BLaER1 treated with 17β-estradiol and CSF1 and Interleukin-3, amounts not matched to agents 10 nM and 100 nM (cell line): ENCODE measurements at regions not wholly inside any gene's neighbourhood (a gene's known extent, or its start where the extent isn't known, plus 50 kb on each side); places are given as distances from the start of the nearest gene placed in this dataset.
A peak's percentile ranks its signal among the peaks of the same experiment; 100 is the strongest.

ENCODE experiments used
- H3K27ac ChIP-seq, 11 experiments: shearing (Covaris generic); formaldehyde crosslinking; 2 replicates each; pipeline ENCODE4 v1.8.1; 2022
- H3K27me3 ChIP-seq, 11 experiments: shearing (Covaris generic); formaldehyde crosslinking; 2 replicates each; pipeline ENCODE4 v1.8.1; 2022
- H3K36me3 ChIP-seq, 11 experiments: shearing (Covaris generic); formaldehyde crosslinking; 2 replicates each; pipeline ENCODE4 v1.8.1; 2022
- H3K4me1 ChIP-seq, 10 experiments: shearing (Covaris generic); formaldehyde crosslinking; 2 replicates each; pipeline ENCODE4 v1.8.1; 2022
- H3K4me2 ChIP-seq, 11 experiments: shearing (Covaris generic); formaldehyde crosslinking; 2 replicates each; pipeline ENCODE4 v1.8.1; 2022
- H3K4me3 ChIP-seq, 10 experiments: shearing (Covaris generic); formaldehyde crosslinking; 2 replicates each; pipeline ENCODE4 v1.8.1; 2022
- H3K9ac ChIP-seq, 11 experiments: shearing (Covaris generic); formaldehyde crosslinking; 2 replicates each; pipeline ENCODE4 v1.8.1; 2022
- H3K9me3 ChIP-seq, 11 experiments: shearing (Covaris generic); formaldehyde crosslinking; replicated peaks in 1 of 11; 2 replicates each; pipeline ENCODE4 v1.8.1; 2022
- H4K20me1 ChIP-seq, 11 experiments: shearing (Covaris generic); formaldehyde crosslinking; 2 replicates each; pipeline ENCODE4 v1.8.1; 2022
- Cebpa-rat ChIP-seq, 11 experiments: shearing (Covaris generic); IDR thresholded peaks; 2 replicates each; pipeline ENCODE4 v1.8.1; 2022

GRCh38 chr12:14290951-14291350 is 74.5 kb upstream of the ATF7IP start:
- Histone ChIP-seq H3K27ac (peak overlapping the region; percentile 48 to 80 (median 64); a peak in 19 of 22 replicates), H4K20me1 (no peaks in the 10 kb centered on the region), H3K27me3 (no peaks in the 10 kb centered on the region), H3K9me3 (peaks cover 53 to 89% (median 77%) of the 10 kb centered on the region in 11 experiments), H3K4me3 (no peak overlapping the region), H3K9ac (peak overlapping the region in 7 of 11 experiments; percentile 4 to 50 (median 19); a peak in 10 of 22 replicates), H3K4me1 (peaks cover 15 to 24% (median 19%) of the 10 kb centered on the region in 10 experiments), H3K36me3 (no peaks in the 10 kb centered on the region; a peak in 2 of 22 replicates), H3K4me2 (peak overlapping the region; percentile 37 to 79 (median 69); a peak in 21 of 22 replicates)
- TF ChIP-seq Cebpa-rat (IDR thresholded peaks at IDR 0.05) = no peak

- peak overlapping the region in 1 of 11 experiments; percentile 17; a peak in 1 of 22 replicates for H3K27ac ChIP-seq
- no peaks in the 10 kb centered on the region for H3K27me3 ChIP-seq
- peaks cover 7 to 63% (median 32%) of the 10 kb centered on the region in 11 experiments for H3K9me3 ChIP-seq
- H3K4me2 ChIP-seq = peak overlapping the region in 2 of 11 experiments; percentile 6; a peak in 2 of 22 replicates
- H3K9ac ChIP-seq = no peak overlapping the region
- TF ChIP-seq Cebpa-rat (IDR thresholded peaks at IDR 0.05) = no peak
- peaks cover 0 to 30% (median 7%) of the 10 kb centered on the region in 10 experiments; a peak in 11 of 20 replicates for H3K4me1 ChIP-seq
- no peaks in the 10 kb centered on the region for H4K20me1 ChIP-seq
- H3K4me3 ChIP-seq = no peak overlapping the region
- no peaks in the 10 kb centered on the region for H3K36me3 ChIP-seq
Measured at GRCh38 chr12:14303661-14304155, 61.8 kb upstream of the ATF7IP start.

- Histone ChIP-seq H3K9me3 (peaks cover 0 to 31% (median 10%) of the 10 kb centered on the region in 11 experiments; a peak in 14 of 22 replicates), H3K4me3 (no peak overlapping the region), H3K4me1 (peaks cover 0 to 48% (median 10%) of the 10 kb centered on the region in 10 experiments; a peak in 11 of 20 replicates), H3K4me2 (peak overlapping the region in 6 of 11 experiments; percentile 7 to 75 (median 50); a peak in 9 of 22 replicates), H3K27me3 (no peaks in the 10 kb centered on the region), H3K27ac (peak overlapping the region in 5 of 11 experiments; percentile 33 to 67 (median 45); a peak in 8 of 22 replicates), H4K20me1 (no peaks in the 10 kb centered on the region), H3K9ac (no peak overlapping the region), H3K36me3 (no peaks in the 10 kb centered on the region)
- no peak for TF ChIP-seq Cebpa-rat (IDR thresholded peaks at IDR 0.05)
Measured at GRCh38 chr12:14307004-14307403, 58.5 kb upstream of the ATF7IP start.

GRCh38 chr12:14308516-14308915 is 57.0 kb upstream of the ATF7IP start:
- H3K9me3 ChIP-seq = peaks cover 0 to 31% (median 7%) of the 10 kb centered on the region in 11 experiments; a peak in 12 of 22 replicates
- no peak overlapping the region for H3K9ac ChIP-seq
- H3K4me1 ChIP-seq = peaks cover 0 to 52% (median 10%) of the 10 kb centered on the region in 10 experiments; a peak in 11 of 20 replicates
- no peak for TF ChIP-seq Cebpa-rat (IDR thresholded peaks at IDR 0.05)
- no peaks in the 10 kb centered on the region for H3K27me3 ChIP-seq
- H3K27ac ChIP-seq = no peak overlapping the region
- no peaks in the 10 kb centered on the region for H3K36me3 ChIP-seq
- no peak overlapping the region for H3K4me3 ChIP-seq
- no peak overlapping the region for H3K4me2 ChIP-seq
- no peaks in the 10 kb centered on the region for H4K20me1 ChIP-seq

- peaks cover 0 to 59% (median 15%) of the 10 kb centered on the region in 10 experiments; a peak in 12 of 20 replicates for H3K4me1 ChIP-seq
- no peak for TF ChIP-seq Cebpa-rat (IDR thresholded peaks at IDR 0.05)
- peaks cover 4 to 40% (median 10%) of the 10 kb centered on the region in 11 experiments; a peak in 14 of 22 replicates for H3K9me3 ChIP-seq
- peak overlapping the region in 2 of 11 experiments; percentile 50 to 56; a peak in 2 of 22 replicates for H3K27ac ChIP-seq
- no peak overlapping the region for H3K9ac ChIP-seq
- H4K20me1 ChIP-seq = no peaks in the 10 kb centered on the region
- no peak overlapping the region for H3K4me3 ChIP-seq
- no peaks in the 10 kb centered on the region for H3K27me3 ChIP-seq
- no peaks in the 10 kb centered on the region for H3K36me3 ChIP-seq
- H3K4me2 ChIP-seq = peak overlapping the region in 4 of 11 experiments; percentile 7 to 64 (median 30); a peak in 3 of 22 replicates
Measured at GRCh38 chr12:14310866-14311265, 54.6 kb upstream of the ATF7IP start.

- peaks cover 0 to 45% (median 11%) of the 10 kb centered on the region in 10 experiments; a peak in 11 of 20 replicates for H3K4me1 ChIP-seq
- no peaks in the 10 kb centered on the region for H3K27me3 ChIP-seq
- H3K36me3 ChIP-seq = no peaks in the 10 kb centered on the region
- H3K4me2 ChIP-seq = peak overlapping the region in 1 of 11 experiments; percentile 52; a peak in 1 of 22 replicates
- H3K9ac ChIP-seq = no peak overlapping the region
- H3K27ac ChIP-seq = peak overlapping the region in 2 of 11 experiments; percentile 75 to 80; a peak in 1 of 22 replicates
- no peak for TF ChIP-seq Cebpa-rat (IDR thresholded peaks at IDR 0.05)
- peaks cover 0 to 28% (median 5%) of the 10 kb centered on the region in 11 experiments; a peak in 10 of 22 replicates for H3K9me3 ChIP-seq
- H4K20me1 ChIP-seq = no peaks in the 10 kb centered on the region
- no peak overlapping the region for H3K4me3 ChIP-seq
Measured at GRCh38 chr12:14313379-14314138, 51.9 kb upstream of the ATF7IP start.

- Histone ChIP-seq H3K27me3 (no peaks in the 10 kb centered on the region), H3K27ac (peak overlapping the region in 9 of 11 experiments; percentile 33 to 84 (median 75); a peak in 17 of 22 replicates), H3K4me2 (peak overlapping the region in 7 of 11 experiments; percentile 4 to 52 (median 39); a peak in 10 of 22 replicates)
Measured at GRCh38 chr12:14314801-14315200, 50.7 kb upstream of the ATF7IP start.

GRCh38 chr12:14315501-14315900 is 50.0 kb upstream of the ATF7IP start:
- no peaks in the 10 kb centered on the region for H3K27me3 ChIP-seq
- peak overlapping the region in 6 of 11 experiments; percentile 6 to 84 (median 75); a peak in 11 of 22 replicates for H3K27ac ChIP-seq
- H3K4me2 ChIP-seq = peak overlapping the region in 5 of 11 experiments; percentile 28 to 46 (median 38); a peak in 6 of 22 replicates
- H4K20me1 ChIP-seq = no peaks in the 10 kb centered on the region
- H3K4me1 ChIP-seq = peaks cover 0 to 41% (median 11%) of the 10 kb centered on the region in 10 experiments; a peak in 11 of 20 replicates
- H3K4me3 ChIP-seq = no peak overlapping the region
- no peaks in the 10 kb centered on the region for H3K36me3 ChIP-seq
- no peak overlapping the region for H3K9ac ChIP-seq
- TF ChIP-seq Cebpa-rat (IDR thresholded peaks at IDR 0.05) = no peak
- H3K9me3 ChIP-seq = peaks cover 0 to 31% (median 5%) of the 10 kb centered on the region in 11 experiments; a peak in 11 of 22 replicates

More at GRCh38 chr12:14314801-14315200, 50.7 kb upstream of the ATF7IP start:
- H3K9me3 ChIP-seq = peaks cover 0 to 28% (median 5%) of the 10 kb centered on the region in 11 experiments; a peak in 11 of 22 replicates
- no peak for TF ChIP-seq Cebpa-rat (IDR thresholded peaks at IDR 0.05)
- H3K4me3 ChIP-seq = no peak overlapping the region
- H3K9ac ChIP-seq = peak overlapping the region in 3 of 11 experiments; percentile 37 to 47 (median 45); a peak in 4 of 22 replicates
- peaks cover 0 to 45% (median 11%) of the 10 kb centered on the region in 10 experiments; a peak in 11 of 20 replicates for H3K4me1 ChIP-seq
- no peaks in the 10 kb centered on the region for H3K36me3 ChIP-seq
- no peaks in the 10 kb centered on the region for H4K20me1 ChIP-seq
